Motor neuron (in vitro differentiated cells): ENCODE measurements at regions not wholly inside any gene's neighbourhood (a gene's known extent, or its start where the extent isn't known, plus 50 kb on each side); places are given as distances from the start of the nearest gene placed in this dataset.
"Not testable (repeated sequence)": the region's sequence is repeated elsewhere in the genome, so short reads cannot be mapped to it uniquely, and the experiment has no call there.

Experiments used
- ATAC-seq, 8 experiments: fragments of 200-7000 bp; cut with Tn5 transposase; replicated peaks in 6 of 8; 2 replicates each; pipeline ENCODE4 v1.8.0; 2021; ENCODE audit warnings: mild to moderate bottlenecking in 8 of 8, moderate library complexity in 8 of 8
- H3K27ac ChIP-seq, 2 donors: fragments of 250-450 bp; sonication (Bioruptor Pico); 2 replicates each; pipeline ENCODE4 v1.9.0; 2021; ENCODE audit warnings: antibody characterized with exemption in 2 of 2, mild to moderate bottlenecking in 2 of 2, moderate library complexity in 1 of 2
- H3K4me1 ChIP-seq, 2 donors: fragments of 250-450 bp; sonication (Bioruptor Pico); replicated peaks in 1 of 2; 2 replicates each; pipeline ENCODE4 v1.6.1; 2021; ENCODE audit warnings: antibody characterized with exemption in 2 of 2, mild to moderate bottlenecking in 2 of 2, moderate library complexity in 1 of 2
- H3K4me3 ChIP-seq, 5 donors: fragments of 250-450 bp; sonication (Bioruptor Pico); 2 replicates each; pipeline ENCODE4 v1.9.0; 2021; ENCODE audit warnings: antibody characterized with exemption in 5 of 5, mild to moderate bottlenecking in 5 of 5, moderate library complexity in 4 of 5
- WGBS, 10 experiments: fragments of 450-650 bp; shearing (Covaris generic); methylation state at CpG; one replicate each; pipeline ENCODE4 v1.0.0; 2022; 5-methylcytosine and 5-hydroxymethylcytosine counted together
- in situ Hi-C, 9 experiments: fragments of 400-800 bp; cut with MboI; loops; one replicate each; pipeline ENCODE4 v1.15.0; 2021; ENCODE audit warnings: low sequenced_read_pairs in 9 of 9, low pct_unique_long_range_greater_than_20kb in 2 of 9; ENCODE audit not compliant: unreplicated experiment in 9 of 9

- 36 to 100% (median 83%) methylated on average over 1 to 2 of the region's 2 CpGs; no CpG with 5 or more reads in 5 of the 10 experiments for WGBS, 10 experiments
- no peak overlapping the region for H3K27ac ChIP-seq
- in situ Hi-C loops, result loop anchor here in 2 of 9 experiments (25.0 kb wide), 1 partner anchor 220 kb away; no protein-coding TSS in a partner anchor
- no peaks in the 10 kb centered on the region for H3K4me1 ChIP-seq
- peak in 2 of 8 experiments; percentile 43 to 63 for ATAC-seq
- H3K4me3 ChIP-seq, result no peak overlapping the region
Observed at GRCh38 chr1:185442050-185442449, 125.0 kb upstream of the IVNS1ABP start.

- 0 to 100% (median 71%) methylated on average over 1 to 3 of the region's 3 CpGs; no CpG with 5 or more reads in 3 of the 10 experiments for WGBS, 10 experiments
- no peaks in the 10 kb centered on the region for H3K4me1 ChIP-seq
- peak in 4 of 8 experiments; percentile 8 to 31 (median 28) for ATAC-seq
- in situ Hi-C loops, result loop anchor here in 2 of 9 experiments (25.0 kb wide), 1 partner anchor 221 kb away; no protein-coding TSS in a partner anchor
- H3K4me3 ChIP-seq, result no peak overlapping the region
- no peak overlapping the region for H3K27ac ChIP-seq
Observed at GRCh38 chr1:185441605-185442004, 124.6 kb upstream of the IVNS1ABP start.

- no peaks in the 10 kb centered on the region for H3K4me1 ChIP-seq
- no peak for ATAC-seq
- no peak overlapping the region for H3K4me3 ChIP-seq
- no peak overlapping the region for H3K27ac ChIP-seq
- in situ Hi-C loops, result loop anchor here in 2 of 9 experiments (25.0 kb wide), 1 partner anchor 221 kb away; no protein-coding TSS in a partner anchor
Observed at GRCh38 chr1:185440877-185441276, 123.8 kb upstream of the IVNS1ABP start.

GRCh38 chr1:185439727-185440415 lies 122.8 kb upstream of the IVNS1ABP start:
- Histone ChIP-seq H3K4me3 (no peak overlapping the region), H3K4me1 (no peaks in the 10 kb centered on the region), H3K27ac (no peak overlapping the region)
- peak in 4 of 8 experiments; percentile 14 to 94 (median 85) for ATAC-seq
- in situ Hi-C loops, result loop anchor here in 2 of 9 experiments (25.0 kb wide), 1 partner anchor 222 kb away; no protein-coding TSS in a partner anchor
- WGBS, 10 experiments, result 0 to 100% (median 100%) methylated on average over 1 of the region's 1 CpG; no CpG with 5 or more reads in 3 of the 10 experiments

- in situ Hi-C loops, result loop anchor here in 2 of 9 experiments (25.0 kb wide), 1 partner anchor 223 kb away; no protein-coding TSS in a partner anchor
- H3K4me3 ChIP-seq, result no peak overlapping the region
- no peaks in the 10 kb centered on the region for H3K4me1 ChIP-seq
- peak in 1 of 8 experiments; percentile 8 for ATAC-seq
- no peak overlapping the region for H3K27ac ChIP-seq
Observed at GRCh38 chr1:185438936-185439335, 121.9 kb upstream of the IVNS1ABP start.

- in situ Hi-C loops, result loop anchor here in 2 of 9 experiments (25.0 kb wide), 1 partner anchor 226 kb away; no protein-coding TSS in a partner anchor
- Histone ChIP-seq H3K4me3 (no peak overlapping the region), H3K4me1 (no peaks in the 10 kb centered on the region), H3K27ac (no peak overlapping the region)
- no peak for ATAC-seq
- 50 to 100% (median 71%) methylated on average over 1 of the region's 1 CpG; no CpG with 5 or more reads in 6 of the 10 experiments for WGBS, 10 experiments
Observed at GRCh38 chr1:185435696-185436379, 118.8 kb upstream of the IVNS1ABP start.

GRCh38 chr1:185434721-185435120 lies 117.7 kb upstream of the IVNS1ABP start:
- Histone ChIP-seq H3K27ac (no peak overlapping the region), H3K4me1 (no peaks in the 10 kb centered on the region), H3K4me3 (no peak overlapping the region)
- ATAC-seq, result no peak
- WGBS, 10 experiments, result 67 to 100% (median 100%) methylated on average over 1 of the region's 1 CpG; no CpG with 5 or more reads in 3 of the 10 experiments
- in situ Hi-C loops, result loop anchor here in 2 of 9 experiments (25.0 kb wide), 1 partner anchor 228 kb away; no protein-coding TSS in a partner anchor

- ATAC-seq, result no peak
- no peak overlapping the region for H3K27ac ChIP-seq
- WGBS, 10 experiments, result 61 to 100% (median 88%) methylated on average over 1 to 2 of the region's 2 CpGs
- no peaks in the 10 kb centered on the region for H3K4me1 ChIP-seq
- H3K4me3 ChIP-seq, result no peak overlapping the region
- in situ Hi-C loops, result loop anchor here in 2 of 9 experiments (25.0 kb wide), 1 partner anchor 229 kb away; no protein-coding TSS in a partner anchor
Observed at GRCh38 chr1:185433667-185434066, 116.6 kb upstream of the IVNS1ABP start.

- in situ Hi-C loops, result loop anchor here in 2 of 9 experiments (25.0 kb wide), 1 partner anchor 229 kb away; no protein-coding TSS in a partner anchor
- Histone ChIP-seq H3K4me3 (no peak overlapping the region), H3K4me1 (no peaks in the 10 kb centered on the region), H3K27ac (no peak overlapping the region)
- no peak for ATAC-seq
- WGBS, 10 experiments, result 89 to 100% (median 100%) methylated on average over 1 to 2 of the region's 2 CpGs; no CpG with 5 or more reads in 3 of the 10 experiments
Observed at GRCh38 chr1:185432948-185433347, 115.9 kb upstream of the IVNS1ABP start.

- in situ Hi-C loops, result loop anchor here in 2 of 9 experiments (25.0 kb wide), 1 partner anchor 231 kb away; no protein-coding TSS in a partner anchor
- H3K4me3 ChIP-seq, result no peak overlapping the region
- H3K27ac ChIP-seq, result no peak overlapping the region
- no peaks in the 10 kb centered on the region for H3K4me1 ChIP-seq
- ATAC-seq, result no peak
- WGBS, 10 experiments, result 43 to 89% (median 74%) methylated on average over 2 to 5 of the region's 5 CpGs; no CpG with 5 or more reads in 1 of the 10 experiments
Observed at GRCh38 chr1:185431612-185432011, 114.6 kb upstream of the IVNS1ABP start.

- not testable (repeated sequence) for H3K27ac ChIP-seq, ATAC-seq, H3K4me1 ChIP-seq, H3K4me3 ChIP-seq
- 71 to 91% (median 86%) methylated on average over 1 of the region's 1 CpG; no CpG with 5 or more reads in 3 of the 10 experiments for WGBS, 10 experiments
- in situ Hi-C loops, result loop anchor here in 2 of 9 experiments (25.0 kb wide), 1 partner anchor 233 kb away; no protein-coding TSS in a partner anchor
Observed at GRCh38 chr1:185429668-185430067, 112.6 kb upstream of the IVNS1ABP start.

- no peaks in the 10 kb centered on the region for H3K4me1 ChIP-seq
- ATAC-seq, result no peak
- H3K27ac ChIP-seq, result no peak overlapping the region
- WGBS, 10 experiments, result 47 to 80% (median 74%) methylated on average over 1 to 3 of the region's 3 CpGs; no CpG with 5 or more reads in 2 of the 10 experiments
- H3K4me3 ChIP-seq, result no peak overlapping the region
- in situ Hi-C loops, result loop anchor here in 2 of 9 experiments (25.0 kb wide), 1 partner anchor 235 kb away; no protein-coding TSS in a partner anchor
Observed at GRCh38 chr1:185427776-185428175, 110.7 kb upstream of the IVNS1ABP start.
